ENCODE measurements at regions not wholly inside any gene's neighbourhood (a gene's known extent, or its start where the extent isn't known, plus 50 kb on each side); places are given as distances from the start of the nearest gene placed in this dataset.

- no peaks in the 10 kb centered on the region for H3K4me1 ChIP-seq
- H3K36me3 ChIP-seq = no peaks in the 10 kb centered on the region
- H3K27ac ChIP-seq = no peak overlapping the region
- no peak overlapping the region for H3K4me3 ChIP-seq
- WGBS, 2 donors = 70 to 87% methylated on average over 3 of the region's 3 CpGs
- no peak for DNase-seq
- FAIRE-seq = no peak
- intact Hi-C loops (cut with DNase I) = no loop called here
- ATAC-seq = no peak
- no peaks in the 10 kb centered on the region for H3K27me3 ChIP-seq
- H3K9me3 ChIP-seq = no peaks in the 10 kb centered on the region
- TF ChIP-seq CTCF (IDR thresholded peaks at IDR 0.05) = no peak
Measured at GRCh38 chr20:48383252-48383651, 444.5 kb downstream of the PREX1 start.

GRCh38 chr20:48382304-48382703 is 445.5 kb downstream of the PREX1 start:
- Histone ChIP-seq H3K27ac (no peak overlapping the region), H3K4me3 (no peak overlapping the region), H3K27me3 (no peaks in the 10 kb centered on the region), H3K36me3 (no peaks in the 10 kb centered on the region), H3K9me3 (no peaks in the 10 kb centered on the region), H3K4me1 (no peaks in the 10 kb centered on the region)
- WGBS, 2 donors = 62 to 74% methylated on average over 5 of the region's 5 CpGs
- DNase-seq (no peak), FAIRE-seq (no peak), ATAC-seq (no peak)
- no peak for TF ChIP-seq CTCF (IDR thresholded peaks at IDR 0.05)
- intact Hi-C loops (cut with DNase I) = no loop called here

GRCh38 chr20:48381353-48382120 is 446.3 kb downstream of the PREX1 start:
- intact Hi-C loops (cut with DNase I) = no loop called here
- Histone ChIP-seq H3K36me3 (no peaks in the 10 kb centered on the region), H3K4me1 (no peaks in the 10 kb centered on the region), H3K9me3 (no peaks in the 10 kb centered on the region), H3K4me3 (no peak overlapping the region), H3K27me3 (no peaks in the 10 kb centered on the region), H3K27ac (no peak overlapping the region)
- 68 to 73% methylated on average over 12 of the region's 12 CpGs for WGBS, 2 donors
- ATAC-seq (no peak), FAIRE-seq (no peak), DNase-seq (no peak)
- TF ChIP-seq CTCF (IDR thresholded peaks at IDR 0.05) = no peak

GRCh38 chr20:48380661-48381060 is 447.1 kb downstream of the PREX1 start:
- H3K27ac ChIP-seq = no peak overlapping the region
- no peak overlapping the region for H3K4me3 ChIP-seq
- no peak for DNase-seq
- no peak for ATAC-seq
- no peaks in the 10 kb centered on the region for H3K36me3 ChIP-seq
- WGBS, 2 donors = 90 to 94% methylated on average over 4 of the region's 4 CpGs
- no peaks in the 10 kb centered on the region for H3K27me3 ChIP-seq
- H3K9me3 ChIP-seq = no peaks in the 10 kb centered on the region
- no peaks in the 10 kb centered on the region for H3K4me1 ChIP-seq
- intact Hi-C loops (cut with DNase I) = no loop called here
- TF ChIP-seq CTCF (IDR thresholded peaks at IDR 0.05) = no peak
- no peak for FAIRE-seq

- no peak for ATAC-seq
- no peak for FAIRE-seq
Measured at GRCh38 chr20:48378976-48379675, 448.7 kb downstream of the PREX1 start.

More at GRCh38 chr20:48378976-48379675, 448.7 kb downstream of the PREX1 start:
- Histone ChIP-seq H3K27me3 (no peaks in the 10 kb centered on the region), H3K4me1 (no peaks in the 10 kb centered on the region), H3K27ac (no peak overlapping the region), H3K4me3 (no peak overlapping the region), H3K36me3 (no peaks in the 10 kb centered on the region), H3K9me3 (no peaks in the 10 kb centered on the region)
- intact Hi-C loops (cut with DNase I) = no loop called here
- TF ChIP-seq CTCF (IDR thresholded peaks at IDR 0.05) = no peak
- WGBS, 2 donors = 78 to 81% methylated on average over 8 of the region's 8 CpGs
- no peak for DNase-seq
